ENCODE measurements at regions not wholly inside any gene's neighbourhood (a gene's known extent, or its start where the extent isn't known, plus 50 kb on each side); places are given as distances from the start of the nearest gene placed in this dataset.

- Mint-ChIP-seq H3K4me3 (no peak overlapping the region), H3K4me1 (peaks cover 3 to 16% of the 10 kb centered on the region in 2 experiments), H3K36me3 (ENCODE audit: insufficient read depth in 1 of 3, low read depth in 3 of 3) (peaks cover 5 to 13% (median 8%) of the 10 kb centered on the region in 3 experiments), H3K27ac (0 out of 7 replicates have a peak overlapping the region, but pooled peaks of 2 of the 3 experiments have one; percentile 12 to 38), H3K27me3 (ENCODE audit: low read depth) (no peaks in the 10 kb centered on the region), H3K9me3 (peaks cover 13 to 18% of the 10 kb centered on the region in 2 experiments)
- Histone ChIP-seq H2BK12ac (ENCODE audit: insufficient read length, low read depth, low read length) (no peak overlapping the region), H3K27me3 (ENCODE audit: insufficient read depth, low read length) (no peaks in the 10 kb centered on the region), H4K20me1 (ENCODE audit: control insufficient read depth, insufficient read depth, insufficient read length) (no peaks in the 10 kb centered on the region), H3K23me2 (ENCODE audit: insufficient read length, low read depth, low read length, poor library complexity, severe bottlenecking) (no peaks in the 10 kb centered on the region), H3T11ph (ENCODE audit: low read length) (no peak overlapping the region), H4K5ac (ENCODE audit: insufficient read length, low read depth, low read length) (no peak overlapping the region), H3K4me2 (ENCODE audit: insufficient read depth, insufficient read length, low read length) (no peak overlapping the region), H2BK120ac (ENCODE audit: low read depth, low read length, poor library complexity, severe bottlenecking) (no peak overlapping the region), H4K8ac (replicated peaks; ENCODE audit: insufficient read length, low read depth, low read length) (no peak overlapping the region), H3K4me1 (ENCODE audit: insufficient read depth, low read length) (no peaks in the 10 kb centered on the region), H3K79me2 (ENCODE audit: insufficient read depth, low read length) (no peaks in the 10 kb centered on the region), H3K18ac (ENCODE audit: insufficient read length, low read depth, low read length) (no peak overlapping the region), H2BK5ac (ENCODE audit: insufficient read length, low read length) (no peak overlapping the region), H3K27ac (ENCODE audit: insufficient read length, low read depth, low read length) (no peak overlapping the region), H3K9ac (ENCODE audit: extremely low read depth, insufficient read length, low read length) (no peak overlapping the region), H4K91ac (ENCODE audit: insufficient read length, low read depth, low read length) (no peak overlapping the region), H3K9me3 (ENCODE audit: control insufficient read depth, low read depth, low read length) (no peaks in the 10 kb centered on the region), H3K79me1 (ENCODE audit: insufficient read depth, low read depth, low read length, poor library complexity, severe bottlenecking) (no peaks in the 10 kb centered on the region), H3K4ac (ENCODE audit: low read depth, low read length) (no peak overlapping the region), H3K56ac (ENCODE audit: insufficient read length, low read depth, low read length) (no peak overlapping the region), H3K14ac (ENCODE audit: insufficient read depth, low read length) (no peak overlapping the region), H3K23ac (ENCODE audit: insufficient read length, low read depth, low read length) (no peak overlapping the region), H2BK20ac (ENCODE audit: low read depth, low read length, poor library complexity, severe bottlenecking) (no peak overlapping the region), H2BK15ac (ENCODE audit: low read depth, low read length) (no peak overlapping the region), H2AK5ac (ENCODE audit: insufficient read length, low read length) (no peak overlapping the region), H2AFZ (ENCODE audit: low read length) (no peak overlapping the region)
- no peak for DNase-seq
- no peak for TF ChIP-seq CTCF (conservative IDR thresholded peaks at IDR 0.05)
These were observed 50.4 kb upstream of the TRAM1L1 start for GRCh38 chr4:117135634-117136354.

Measured in H9 (cell line).